GM19238 (cell line): ENCODE measurements at regions not wholly inside any gene's neighbourhood (a gene's known extent, or its start where the extent isn't known, plus 50 kb on each side); places are given as distances from the start of the nearest gene placed in this dataset.
"Not testable (repeated sequence)": the region's sequence is repeated elsewhere in the genome, so short reads cannot be mapped to it uniquely, and the experiment has no call there.

Source experiments
- DNase-seq: peaks from one replicate; pipeline ENCODE4 v3.0.0; 2011; ENCODE audit warnings: low spot score; ENCODE audit not compliant: insufficient read length

- DNase-seq: no peak
These were observed 50.5 kb upstream of the PARP4 start for GRCh38 chr13:24563087-24563486.

- DNase-seq: not testable (repeated sequence)
These were observed 51.4 kb upstream of the PARP4 start for GRCh38 chr13:24563971-24564370.

- DNase-seq: no peak
These were observed 52.3 kb upstream of the PARP4 start for GRCh38 chr13:24564881-24565280.

GRCh38 chr13:24567593-24567992, 55.0 kb upstream of the PARP4 start:
- DNase-seq: not testable (repeated sequence)

- no peak for DNase-seq
These were observed 62.3 kb upstream of the PARP4 start for GRCh38 chr13:24574847-24575246.

GRCh38 chr13:24580315-24580714, 67.7 kb upstream of the PARP4 start:
- DNase-seq: not testable (repeated sequence)

GRCh38 chr13:24581578-24581977, 69.0 kb upstream of the PARP4 start:
- not testable (repeated sequence) for DNase-seq

- not testable (repeated sequence) for DNase-seq
These were observed 79.1 kb upstream of the PARP4 start for GRCh38 chr13:24591697-24592096.

GRCh38 chr13:24597906-24598670, 82.1 kb upstream of the ATP12A start:
- DNase-seq: not testable (repeated sequence)

- not testable (repeated sequence) for DNase-seq
These were observed 81.0 kb upstream of the ATP12A start for GRCh38 chr13:24599019-24599791.

GRCh38 chr13:24605923-24606372, 74.3 kb upstream of the ATP12A start:
- no peak for DNase-seq

GRCh38 chr13:24606486-24607170, 73.6 kb upstream of the ATP12A start:
- DNase-seq: no peak

GRCh38 chr13:24610956-24611355, 69.3 kb upstream of the ATP12A start:
- no peak for DNase-seq

- DNase-seq: no peak
These were observed 67.5 kb upstream of the ATP12A start for GRCh38 chr13:24612726-24613125.

GRCh38 chr13:24613128-24613527, 67.1 kb upstream of the ATP12A start:
- no peak for DNase-seq

- no peak for DNase-seq
These were observed 66.5 kb upstream of the ATP12A start for GRCh38 chr13:24613755-24614154.

GRCh38 chr13:24614306-24615080, 65.7 kb upstream of the ATP12A start:
- no peak for DNase-seq

- DNase-seq: no peak
These were observed 65.1 kb upstream of the ATP12A start for GRCh38 chr13:24615114-24615513.

- DNase-seq: no peak
These were observed 64.2 kb upstream of the ATP12A start for GRCh38 chr13:24615911-24616472.

GRCh38 chr13:24616514-24616913, 63.7 kb upstream of the ATP12A start:
- no peak for DNase-seq
